NCI-H2227 treated with DMSO at 0.1 percent for 48 hours (cell line): ENCODE measurements at regions not wholly inside any gene's neighbourhood (a gene's known extent, or its start where the extent isn't known, plus 50 kb on each side); places are given as distances from the start of the nearest gene placed in this dataset.

Source experiments
- DNase-seq: peaks from one replicate; lab custom pipeline; 2025; lab: John Stamatoyannopoulos, UW

GRCh38 chr5:4832471-4832870 is 307.7 kb upstream of the ADAMTS16 start:
- DNase-seq = no peak

GRCh38 chr5:4833104-4833738 is 306.9 kb upstream of the ADAMTS16 start:
- no peak for DNase-seq

- DNase-seq = no peak
These were observed 302.6 kb upstream of the ADAMTS16 start for GRCh38 chr5:4837489-4838058.

GRCh38 chr5:4845221-4845620 is 294.9 kb upstream of the ADAMTS16 start:
- no peak for DNase-seq

GRCh38 chr5:4847766-4848165 is 292.4 kb upstream of the ADAMTS16 start:
- no peak for DNase-seq

GRCh38 chr5:4855036-4855435 is 285.1 kb upstream of the ADAMTS16 start:
- DNase-seq = no peak

- DNase-seq = no peak
These were observed 284.2 kb upstream of the ADAMTS16 start for GRCh38 chr5:4855880-4856279.

- no peak for DNase-seq
These were observed 282.4 kb upstream of the ADAMTS16 start for GRCh38 chr5:4857761-4858160.

GRCh38 chr5:4859500-4860235 is 280.5 kb upstream of the ADAMTS16 start:
- no peak for DNase-seq

GRCh38 chr5:4860631-4861030 is 279.5 kb upstream of the ADAMTS16 start:
- DNase-seq = no peak

- DNase-seq = peak; percentile 5
These were observed 277.6 kb upstream of the ADAMTS16 start for GRCh38 chr5:4862500-4862899.

- no peak for DNase-seq
These were observed 273.9 kb upstream of the ADAMTS16 start for GRCh38 chr5:4866131-4866659.

GRCh38 chr5:4866817-4867216 is 273.3 kb upstream of the ADAMTS16 start:
- DNase-seq = no peak

- DNase-seq = no peak
These were observed 271.9 kb upstream of the ADAMTS16 start for GRCh38 chr5:4868140-4868735.

GRCh38 chr5:4873652-4874051 is 266.5 kb upstream of the ADAMTS16 start:
- no peak for DNase-seq

- no peak for DNase-seq
These were observed 266.0 kb upstream of the ADAMTS16 start for GRCh38 chr5:4874097-4874496.

- DNase-seq = no peak
These were observed 264.2 kb upstream of the ADAMTS16 start for GRCh38 chr5:4875942-4876341.

- DNase-seq = no peak
These were observed 263.3 kb upstream of the ADAMTS16 start for GRCh38 chr5:4876804-4877203.

GRCh38 chr5:4877579-4877978 is 262.6 kb upstream of the ADAMTS16 start:
- DNase-seq = no peak

- no peak for DNase-seq
These were observed 261.1 kb upstream of the ADAMTS16 start for GRCh38 chr5:4879075-4879474.

- no peak for DNase-seq
These were observed 260.3 kb upstream of the ADAMTS16 start for GRCh38 chr5:4879693-4880303.

GRCh38 chr5:4880304-4880741 is 259.8 kb upstream of the ADAMTS16 start:
- no peak for DNase-seq
